ENCODE measurements at regions not wholly inside any gene's neighbourhood (a gene's known extent, or its start where the extent isn't known, plus 50 kb on each side); places are given as distances from the start of the nearest gene placed in this dataset.

DNA sequence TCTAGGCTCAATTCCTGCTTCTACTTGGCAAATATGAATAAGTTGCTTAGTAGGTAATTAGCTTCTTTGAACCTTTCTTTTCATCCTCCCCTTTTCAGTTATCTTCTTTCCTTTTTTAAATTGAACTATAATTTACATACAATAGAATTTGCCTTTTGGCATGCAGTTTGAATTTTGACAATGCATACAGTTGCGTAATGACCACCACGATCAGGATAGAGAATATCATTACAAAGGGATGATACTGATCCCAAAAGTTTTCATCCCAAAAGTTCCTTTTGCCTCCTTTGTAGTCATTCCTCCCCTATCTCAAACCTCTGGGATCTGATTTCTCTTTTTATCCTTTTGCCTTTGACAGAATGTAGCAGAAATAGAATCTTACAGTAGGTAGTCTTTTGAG lies 164.4 kb downstream of the NOC3L start:
- WGBS, 4 donors: 67 to 97% (median 95%) methylated on average over 2 of the region's 2 CpGs
- Histone ChIP-seq H3K4me1 (peaks cover 0 to 12% (median 2%) of the 10 kb centered on the region in 12 donors), H3K27ac (no peak overlapping the region), H3K4me3 (no peak overlapping the region), H3K27me3 (no peaks in the 10 kb centered on the region), H3K9me3 (no peaks in the 10 kb centered on the region), H3K36me3 (no peaks in the 10 kb centered on the region)
- DNase-seq: no peak
- TF ChIP-seq POLR2A (IDR thresholded peaks at IDR 0.05) (no peak), CTCF (IDR thresholded peaks at IDR 0.05) (no peak)
- intact Hi-C loops (cut with DNase I): no loop called here
- ATAC-seq: no peak

DNA sequence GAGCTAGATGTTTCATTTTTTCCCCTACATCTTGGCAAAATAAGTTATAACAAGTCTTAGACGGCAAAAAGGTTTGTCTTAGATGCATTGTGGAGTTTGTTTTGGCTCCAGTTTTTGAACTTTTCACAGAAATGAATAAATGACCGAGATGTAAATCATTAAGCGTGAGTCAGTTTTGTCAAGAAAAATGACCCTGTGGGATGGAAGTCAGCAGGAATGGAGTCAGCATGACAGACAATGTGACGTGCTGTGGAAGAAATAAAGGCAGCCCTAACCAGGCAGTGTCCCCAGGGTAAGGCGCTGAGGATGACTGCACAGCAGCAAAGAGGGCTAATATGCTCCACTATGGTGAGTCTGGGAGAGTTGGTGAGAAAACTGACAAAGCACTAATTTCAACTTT lies 163.2 kb downstream of the NOC3L start:
- Histone ChIP-seq H3K36me3 (no peaks in the 10 kb centered on the region), H3K4me1 (peaks cover 0 to 3% (median 0%) of the 10 kb centered on the region in 12 donors), H3K9me3 (no peaks in the 10 kb centered on the region), H3K4me3 (no peak overlapping the region), H3K27ac (no peak overlapping the region), H3K27me3 (no peaks in the 10 kb centered on the region)
- TF ChIP-seq POLR2A (IDR thresholded peaks at IDR 0.05): no peak
- no peak for TF ChIP-seq CTCF (IDR thresholded peaks at IDR 0.05)
- intact Hi-C loops (cut with DNase I): no loop called here
- WGBS, 4 donors: 55 to 70% (median 66%) methylated on average over 5 of the region's 5 CpGs
- no peak for ATAC-seq
- DNase-seq: no peak

- Histone ChIP-seq H3K4me3 (no peak overlapping the region), H3K36me3 (no peaks in the 10 kb centered on the region), H3K27me3 (no peaks in the 10 kb centered on the region), H3K4me1 (peaks cover 0 to 5% (median 0%) of the 10 kb centered on the region in 12 donors), H3K27ac (no peak overlapping the region), H3K9me3 (no peaks in the 10 kb centered on the region)
- WGBS, 4 donors: 59 to 68% (median 65%) methylated on average over 2 of the region's 2 CpGs
- TF ChIP-seq POLR2A (IDR thresholded peaks at IDR 0.05) (no peak), CTCF (IDR thresholded peaks at IDR 0.05) (no peak)
- ATAC-seq (no peak), DNase-seq (no peak)
- intact Hi-C loops (cut with DNase I): no loop called here
Observed at GRCh38 chr10:94200146-94200837, 162.4 kb downstream of the NOC3L start.

GRCh38 chr10:94205396-94205831 lies 157.3 kb downstream of the NOC3L start:
- Histone ChIP-seq H3K4me1 (peaks cover 0 to 32% (median 14%) of the 10 kb centered on the region in 12 donors), H3K27me3 (no peaks in the 10 kb centered on the region), H3K36me3 (no peaks in the 10 kb centered on the region), H3K27ac (no peak overlapping the region), H3K9me3 (peaks cover 0 to 12% (median 0%) of the 10 kb centered on the region in 12 donors), H3K4me3 (no peak overlapping the region)
- DNase-seq (peak in 1 of 5 donors; percentile 19), ATAC-seq (no peak)
- TF ChIP-seq CTCF (IDR thresholded peaks at IDR 0.05): no peak
- TF ChIP-seq POLR2A (IDR thresholded peaks at IDR 0.05): no peak
- WGBS, 4 donors: 34 to 53% (median 39%) methylated on average over 3 of the region's 3 CpGs
- intact Hi-C loops (cut with DNase I): no loop called here

Measured in heart left ventricle (tissue), 16 donors.